Testis (tissue), 2 donors: ENCODE measurements at regions not wholly inside any gene's neighbourhood (a gene's known extent, or its start where the extent isn't known, plus 50 kb on each side); places are given as distances from the start of the nearest gene placed in this dataset.

Experiments used
- CTCF ChIP-seq, 3 experiments: fragments of 450-650 bp in 2 of 3; fragments of 200-600 bp in 1 of 3; sonication (generic) in 1 of 3; IDR thresholded peaks; one replicate each; pipeline ENCODE4 v1.5.1; 2016 to 2019; ENCODE audit warnings: antibody characterized with exemption in 3 of 3, mild to moderate bottlenecking in 2 of 3, moderate library complexity in 1 of 3
- POLR2A ChIP-seq: fragments of 450-650 bp; IDR thresholded peaks from one replicate; pipeline ENCODE4 v1.6.1; 2017; ENCODE audit warnings: antibody characterized with exemption, mild to moderate bottlenecking, moderate library complexity

- TF ChIP-seq POLR2A (no peak), CTCF (IDR thresholded peaks at IDR 0.05) (no peak)
Observed at GRCh38 chr17:54608634-54609155, 292.0 kb upstream of the TOM1L1 start.
